H4 (cell line): ENCODE measurements at regions not wholly inside any gene's neighbourhood (a gene's known extent, or its start where the extent isn't known, plus 50 kb on each side); places are given as distances from the start of the nearest gene placed in this dataset.
A peak's percentile ranks its signal among the peaks of the same experiment; 100 is the strongest.

ENCODE experiments used
- DNase-seq: peaks from one replicate; pipeline ENCODE4 v3.0.0-alpha.2; 2015; ENCODE audit warnings: low spot score

DNA sequence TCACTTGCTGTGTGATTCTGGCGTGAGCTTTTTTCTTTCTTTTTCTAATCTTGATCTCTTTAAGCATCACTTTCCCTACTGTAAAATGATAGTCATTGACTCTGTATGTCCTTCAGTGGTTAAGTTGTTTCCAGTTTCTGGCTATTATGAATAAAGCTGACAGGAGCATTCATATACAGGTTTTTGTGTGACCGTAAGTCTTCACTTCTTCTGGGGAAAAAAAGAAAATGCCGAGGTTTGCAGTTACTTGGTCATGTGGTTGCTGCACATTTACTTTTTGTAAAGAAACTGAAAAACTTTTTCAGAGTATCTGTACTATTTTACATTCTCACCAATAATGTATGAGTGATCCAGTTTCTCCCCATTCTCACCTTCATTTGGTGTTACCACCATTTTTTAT is 247.4 kb upstream of the RBMS3 start:
- DNase-seq: no peak

DNA sequence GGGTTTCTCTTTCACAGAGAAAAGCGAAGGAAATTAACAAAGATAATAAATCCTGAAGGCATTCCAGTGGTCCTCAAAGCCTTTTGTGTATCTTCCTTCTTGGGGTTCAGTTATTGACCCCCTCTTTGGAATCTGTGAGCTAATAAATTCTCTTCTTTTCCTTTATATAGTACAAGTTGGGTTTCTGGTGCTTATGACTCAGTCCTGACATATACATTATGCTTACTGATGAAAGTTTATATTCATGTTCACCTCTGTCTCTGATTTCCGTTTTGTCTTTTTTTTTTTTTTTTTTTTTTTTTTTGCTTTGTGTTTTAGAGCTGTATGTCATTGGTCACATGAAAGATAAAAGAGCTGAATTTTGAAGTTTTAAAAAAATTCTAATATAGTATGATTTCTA is 230.7 kb upstream of the RBMS3 start:
- no peak for DNase-seq

DNA sequence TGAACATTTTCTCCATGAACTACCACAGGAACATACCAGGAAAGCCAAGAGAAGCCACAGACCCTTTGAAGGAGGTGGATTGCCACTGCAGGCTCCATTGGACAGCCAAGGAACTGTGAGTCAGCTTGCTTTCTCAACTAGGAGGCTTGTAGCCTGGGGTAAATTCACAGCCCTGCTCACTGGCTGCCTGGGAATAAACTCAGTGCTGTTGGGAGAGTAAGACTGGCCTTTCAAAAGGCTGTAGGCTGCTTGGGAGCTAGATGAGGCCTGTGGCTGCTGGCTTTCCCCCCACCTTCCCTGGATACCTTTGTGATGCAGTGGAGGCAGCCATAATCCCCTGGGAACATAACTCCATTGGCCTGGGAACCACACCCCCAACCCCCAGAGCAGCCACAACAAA is 223.5 kb upstream of the RBMS3 start:
- peak; percentile 55 for DNase-seq

DNA sequence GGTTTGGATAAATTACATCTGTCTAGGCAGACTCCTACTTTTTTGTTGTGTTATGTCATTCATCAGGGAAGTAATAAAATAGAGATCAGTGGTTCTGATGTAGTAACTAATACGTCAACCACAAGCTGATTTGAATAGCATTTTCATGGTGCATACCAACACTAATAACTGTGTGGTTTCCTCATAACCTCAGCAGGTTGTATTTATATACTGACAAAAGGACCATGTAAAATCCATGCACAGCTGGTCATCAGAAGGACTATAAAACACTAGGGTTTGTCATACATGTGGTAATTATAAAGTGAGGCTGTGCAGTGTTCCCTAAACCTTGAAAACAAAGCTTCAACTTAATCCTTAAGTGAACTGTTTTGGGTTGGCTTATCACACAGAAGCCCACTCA is 216.8 kb upstream of the RBMS3 start:
- DNase-seq: peak; percentile 82

DNA sequence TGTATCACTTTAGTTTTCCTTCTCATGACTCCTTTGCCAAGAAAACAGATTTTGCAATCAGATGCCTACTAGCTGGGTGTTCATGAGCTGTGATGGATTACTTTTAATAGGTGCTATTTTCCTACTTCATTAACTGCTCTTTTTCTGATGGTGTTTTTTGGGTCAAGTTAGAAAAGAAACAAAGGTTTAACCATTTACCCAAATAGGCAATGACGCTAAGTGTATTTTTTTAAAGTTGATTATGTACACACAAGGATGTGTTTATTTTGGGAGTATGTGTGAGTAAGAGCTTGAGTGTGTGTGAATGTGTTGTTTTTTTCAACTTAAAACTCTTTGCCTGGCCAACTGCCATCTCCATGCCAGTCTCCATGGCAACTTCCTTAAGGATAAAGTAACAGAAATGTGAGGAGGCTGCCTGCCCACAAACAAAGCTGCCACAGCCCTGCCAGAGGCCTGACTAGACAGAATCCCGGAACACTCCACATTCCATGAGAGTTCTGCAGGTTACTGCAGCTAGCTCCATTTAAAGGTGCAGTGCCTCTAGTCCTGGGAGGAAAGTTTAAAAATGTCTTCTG is 215.6 kb upstream of the RBMS3 start:
- DNase-seq: peak; percentile 97

DNA sequence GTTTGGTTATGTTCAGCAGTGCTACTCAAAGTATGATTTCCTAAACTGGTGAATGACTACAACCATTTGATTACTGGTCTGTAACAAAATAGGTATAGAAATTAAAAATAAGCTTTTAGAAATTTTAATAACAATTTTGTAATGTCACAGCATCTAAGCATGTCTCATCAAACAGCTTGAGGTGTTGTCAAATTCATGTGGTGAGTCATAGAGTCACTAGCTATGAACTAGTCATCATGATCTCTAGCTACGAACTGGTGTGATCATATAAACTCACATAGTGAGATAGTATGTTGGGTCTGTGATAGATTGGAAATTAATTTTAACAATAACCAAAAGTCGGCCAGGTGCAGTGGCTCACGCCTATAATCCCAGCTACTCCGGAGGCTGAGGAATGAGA is 213.9 kb upstream of the RBMS3 start:
- no peak for DNase-seq

DNA sequence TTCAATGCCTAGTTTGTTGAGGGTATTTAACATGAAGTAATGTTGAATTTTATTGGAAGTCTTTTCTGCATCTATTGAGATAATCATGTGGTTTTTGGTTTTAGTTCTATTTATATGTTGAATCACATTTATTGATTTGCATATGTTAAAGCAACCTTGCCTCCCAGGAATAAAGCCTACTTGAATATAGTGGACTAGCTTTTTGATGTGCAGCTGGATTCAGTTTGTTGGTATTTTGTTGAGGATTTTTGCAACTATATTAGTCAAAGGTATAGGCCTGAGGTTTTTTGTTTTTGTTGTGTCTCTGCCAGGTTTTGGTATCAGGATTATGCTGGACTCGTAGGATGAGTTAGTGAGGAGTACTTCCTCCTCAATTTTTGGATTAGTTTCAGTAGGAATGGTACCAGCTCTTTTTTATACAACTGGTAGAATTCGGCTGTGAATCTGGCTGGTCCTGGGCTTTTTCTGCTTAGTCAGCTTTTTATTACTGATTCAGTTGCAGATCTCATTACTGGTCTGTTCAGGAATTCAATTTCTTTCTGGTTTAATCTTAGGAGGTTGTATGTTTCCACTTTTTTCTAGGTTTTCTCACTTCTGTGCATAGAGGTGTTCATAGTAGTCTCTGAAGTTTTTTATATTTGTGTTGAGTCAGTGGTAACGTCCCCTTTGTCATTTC is 209.8 kb upstream of the RBMS3 start:
- DNase-seq: no peak

DNA sequence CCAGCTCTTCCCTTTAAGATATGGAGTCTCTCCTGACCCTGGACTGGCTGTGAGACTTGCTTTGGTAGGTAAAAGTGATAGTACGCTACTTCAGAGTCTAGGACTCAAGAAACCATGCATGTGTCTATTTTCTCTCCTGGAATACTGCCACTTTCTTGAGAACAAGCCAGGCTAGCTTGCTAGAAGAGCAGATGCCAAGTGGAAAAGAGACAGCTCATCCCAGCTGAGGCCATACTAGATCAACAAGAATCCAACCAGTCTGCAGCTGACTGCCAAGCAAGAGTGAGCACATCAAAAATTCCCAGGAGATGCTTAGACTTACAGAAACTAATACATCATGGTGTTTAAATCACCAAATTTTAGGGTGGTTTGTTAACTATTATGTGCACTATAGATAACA is 208.3 kb upstream of the RBMS3 start:
- DNase-seq: no peak

DNA sequence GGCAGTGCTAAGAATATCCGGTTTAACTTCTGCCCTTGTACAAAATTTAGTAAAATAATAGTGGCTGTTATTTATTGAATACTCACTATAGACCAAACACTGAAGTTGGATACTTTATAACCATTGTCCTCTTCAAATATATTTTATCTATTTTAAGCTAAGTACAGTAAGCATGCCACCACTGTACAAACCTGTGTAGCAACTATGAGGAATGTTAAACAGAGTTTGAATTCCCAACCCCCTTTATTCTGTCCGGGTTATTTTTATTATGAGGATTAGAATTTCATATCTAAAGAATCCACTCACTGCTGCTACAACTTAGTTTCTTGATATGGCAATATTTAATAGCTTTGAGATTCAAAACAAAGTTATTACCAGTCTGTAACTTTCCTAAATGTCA is 203.5 kb upstream of the RBMS3 start:
- DNase-seq: no peak

DNA sequence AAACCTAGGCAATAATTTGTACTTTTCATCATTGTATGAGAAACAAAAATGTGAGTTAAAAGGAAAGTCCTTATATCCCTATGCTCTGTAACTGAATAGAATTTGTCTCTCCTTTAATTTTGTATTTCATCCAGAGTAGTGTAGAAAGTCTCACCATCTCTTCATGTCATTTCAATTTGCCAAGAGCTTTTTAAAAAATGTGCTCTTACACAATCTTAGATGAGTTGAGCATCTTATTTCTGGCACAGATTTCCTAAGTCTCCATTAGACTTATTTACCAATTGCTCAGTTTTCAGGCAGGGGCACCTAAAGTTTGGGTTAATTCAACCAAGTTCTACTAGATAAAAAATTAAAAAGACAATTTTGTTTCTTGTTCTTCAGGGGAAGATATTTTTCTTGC is 201.5 kb upstream of the RBMS3 start:
- no peak for DNase-seq

DNA sequence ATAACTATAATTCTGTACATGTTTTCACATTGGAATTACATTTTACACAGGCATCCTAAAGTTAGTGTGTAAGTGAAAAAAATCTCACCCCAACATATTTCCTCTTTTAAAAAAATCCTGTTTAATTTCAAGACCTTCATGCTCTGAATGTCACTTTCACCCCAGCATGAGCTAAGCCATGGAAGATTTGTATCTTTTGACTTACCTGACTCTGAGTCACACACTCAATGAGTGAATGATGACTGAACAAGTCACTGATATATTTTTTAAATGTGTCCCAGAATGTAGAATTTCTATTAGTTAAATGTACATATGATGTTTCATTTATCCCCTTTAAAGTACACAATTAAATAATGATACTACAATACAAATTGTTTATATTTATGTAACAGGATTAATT is 199.9 kb upstream of the RBMS3 start:
- DNase-seq: no peak

DNA sequence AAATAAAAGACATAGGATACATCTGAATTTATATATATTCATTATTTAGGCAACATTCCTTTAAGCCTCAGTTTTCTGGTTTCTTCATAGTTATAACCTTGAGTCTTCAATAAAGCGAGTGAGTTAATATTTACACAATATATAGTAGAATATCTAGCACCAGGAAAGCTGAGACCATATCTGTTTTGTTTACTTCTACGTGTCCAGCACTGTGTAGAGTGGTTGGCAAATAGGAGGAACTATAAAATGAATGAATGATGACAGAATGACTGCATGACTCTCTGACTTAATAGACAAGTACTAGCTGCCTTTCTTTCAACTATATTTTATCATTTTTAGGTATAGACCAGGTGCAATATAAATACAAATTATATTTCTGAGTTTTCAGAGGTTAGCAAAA is 197.8 kb upstream of the RBMS3 start:
- no peak for DNase-seq

DNA sequence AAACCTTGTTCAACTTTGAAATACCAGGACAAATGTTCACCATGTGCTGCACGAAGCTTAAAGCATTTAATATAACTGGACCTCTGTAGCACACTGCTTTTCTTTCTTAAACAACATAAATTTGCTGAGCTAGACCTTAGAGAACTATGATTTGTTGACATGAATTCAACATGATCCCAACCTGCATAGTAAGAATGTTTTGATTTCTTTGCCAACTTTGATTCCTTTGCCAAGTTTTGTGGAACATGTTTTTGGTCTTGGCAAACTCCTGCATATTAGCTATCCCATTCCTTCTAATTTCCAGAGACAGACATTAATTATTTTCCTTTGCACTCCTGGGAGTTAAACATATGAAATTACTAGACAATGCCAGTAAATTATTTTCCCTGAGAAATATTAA is 197.2 kb upstream of the RBMS3 start:
- no peak for DNase-seq

DNA sequence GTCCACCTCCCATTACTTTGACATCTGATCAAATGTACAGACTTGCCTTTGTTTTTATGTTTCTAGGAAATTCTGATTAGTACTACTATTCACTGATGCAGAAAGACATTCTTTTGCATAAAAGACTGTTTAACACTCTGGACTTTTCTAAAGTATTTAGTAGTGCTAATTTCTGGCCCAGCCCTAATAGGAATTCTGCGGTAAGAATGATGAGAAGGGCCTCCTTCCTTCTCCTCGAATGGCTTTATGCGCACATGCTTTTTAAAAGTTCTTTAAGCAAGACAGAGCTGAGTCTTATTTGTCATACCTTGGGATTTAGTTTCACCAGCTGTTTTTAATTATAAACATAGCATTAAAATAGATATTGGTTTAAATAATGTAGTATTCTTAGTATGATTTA is 192.3 kb upstream of the RBMS3 start:
- no peak for DNase-seq

DNA sequence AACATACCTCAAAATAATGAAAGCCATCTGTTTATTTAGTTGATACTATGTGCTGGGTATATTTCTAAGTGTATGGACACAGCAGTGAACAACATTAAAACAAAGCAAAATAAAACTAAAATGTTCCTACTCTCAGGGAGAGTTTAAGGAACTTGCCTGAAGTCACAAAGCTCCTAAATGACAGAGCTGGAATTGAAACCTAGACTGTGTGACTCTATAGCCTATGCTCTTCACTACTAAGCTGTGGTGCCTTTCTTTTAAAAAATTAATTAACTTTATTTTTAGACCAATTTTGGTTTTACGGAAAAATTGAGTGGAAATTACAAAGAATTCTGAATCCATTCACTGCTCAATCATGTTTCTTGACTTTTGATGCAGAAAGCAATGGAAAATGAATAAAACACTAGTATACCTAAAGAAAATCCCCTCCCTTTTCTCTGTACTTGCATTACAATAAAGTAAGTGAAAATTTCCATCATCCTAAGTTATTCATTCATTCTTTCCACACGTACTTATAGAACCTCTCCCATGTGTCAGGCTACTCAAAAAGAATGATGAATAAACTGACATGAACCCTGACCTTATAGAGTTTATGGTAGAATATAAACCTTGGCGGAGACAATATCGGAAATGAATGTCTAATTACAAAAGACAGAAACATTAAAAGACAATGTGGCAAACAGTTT is 189.8 kb upstream of the RBMS3 start:
- no peak for DNase-seq

DNA sequence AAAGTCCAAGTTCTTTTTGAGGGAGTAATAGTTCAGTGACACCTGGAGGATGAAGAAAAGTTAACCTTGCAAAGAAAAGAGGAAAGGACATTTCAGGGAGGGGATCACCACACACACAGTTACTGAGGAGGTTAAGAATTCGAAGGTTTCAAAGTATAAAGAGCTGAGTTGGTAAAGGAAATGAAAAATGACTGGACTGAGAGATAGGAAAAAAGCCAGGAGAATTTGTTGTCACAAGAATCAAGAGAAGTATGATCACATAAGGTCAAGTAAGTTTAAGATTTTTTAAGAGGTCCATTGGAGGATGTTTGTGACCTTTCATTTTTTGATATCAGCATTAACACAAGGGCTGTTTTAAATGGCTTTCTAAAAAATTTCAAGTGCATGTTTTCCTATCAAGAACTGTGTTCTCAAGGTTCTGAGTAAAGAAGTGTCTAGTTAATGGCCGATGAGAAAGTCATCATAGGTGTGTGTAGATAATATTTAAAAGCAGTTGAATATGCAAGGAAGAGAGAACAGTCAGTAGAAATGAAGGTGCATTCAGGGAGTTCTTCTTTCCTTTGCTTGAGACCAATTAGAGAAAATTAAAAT is 189.2 kb upstream of the RBMS3 start:
- no peak for DNase-seq

DNA sequence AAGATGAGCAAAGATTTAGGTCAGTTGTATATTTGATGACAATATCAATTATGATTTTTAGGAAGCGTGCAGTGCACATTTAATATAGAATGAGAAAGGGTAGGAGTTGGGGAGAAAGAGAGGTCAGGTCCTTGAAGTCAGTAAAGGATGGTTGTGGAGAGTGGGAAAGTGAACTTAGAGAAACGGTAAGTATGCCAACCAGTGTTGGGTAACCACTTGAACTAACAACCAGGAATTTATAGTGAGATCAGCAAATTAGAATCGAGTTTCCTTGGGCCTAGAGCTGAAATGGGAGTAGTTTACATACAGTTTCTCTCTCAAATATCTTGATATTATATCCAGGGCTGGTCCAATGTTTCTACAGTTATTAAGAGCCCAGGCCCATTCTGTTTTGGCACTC is 188.5 kb upstream of the RBMS3 start:
- DNase-seq: no peak

DNA sequence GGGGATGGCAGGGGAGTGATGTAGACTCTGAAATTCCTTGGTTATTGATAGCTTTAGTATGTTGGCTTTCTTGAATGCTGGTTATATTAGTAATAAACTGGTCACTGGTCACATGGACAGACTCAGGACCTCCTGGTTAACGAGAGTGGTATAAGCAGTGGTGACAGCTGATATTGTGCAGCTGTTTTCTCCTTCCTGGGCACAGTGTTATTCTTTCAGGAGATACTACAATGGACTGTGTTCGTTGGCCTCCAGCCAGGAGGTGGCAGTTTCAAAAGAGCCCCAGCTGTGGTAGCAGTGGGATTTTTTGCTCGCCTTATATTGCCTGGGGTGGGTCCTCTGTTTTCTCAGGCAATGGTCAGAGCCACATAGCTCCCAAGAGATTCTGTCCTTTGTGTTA is 181.6 kb upstream of the RBMS3 start:
- DNase-seq: peak; percentile 4

DNA sequence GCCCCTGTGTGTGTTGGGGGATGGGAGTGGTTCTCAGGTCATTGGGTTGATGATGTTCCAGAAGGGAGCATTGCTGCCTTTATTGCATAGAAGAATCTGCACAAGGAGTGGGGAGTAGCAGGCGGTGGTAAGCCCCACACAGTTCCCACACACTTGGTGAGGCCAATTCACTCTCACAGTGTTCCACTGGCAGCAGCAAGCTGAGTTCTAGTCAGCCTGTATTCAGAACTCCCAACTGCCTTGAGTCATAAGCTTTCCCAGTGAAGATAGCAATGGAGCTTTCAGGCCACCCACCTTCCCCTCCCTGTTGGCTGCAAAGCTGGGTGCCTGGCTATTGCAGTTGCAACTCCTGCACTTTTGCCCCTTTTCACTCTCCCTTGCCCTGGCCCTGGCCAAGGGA is 181.1 kb upstream of the RBMS3 start:
- no peak for DNase-seq

DNA sequence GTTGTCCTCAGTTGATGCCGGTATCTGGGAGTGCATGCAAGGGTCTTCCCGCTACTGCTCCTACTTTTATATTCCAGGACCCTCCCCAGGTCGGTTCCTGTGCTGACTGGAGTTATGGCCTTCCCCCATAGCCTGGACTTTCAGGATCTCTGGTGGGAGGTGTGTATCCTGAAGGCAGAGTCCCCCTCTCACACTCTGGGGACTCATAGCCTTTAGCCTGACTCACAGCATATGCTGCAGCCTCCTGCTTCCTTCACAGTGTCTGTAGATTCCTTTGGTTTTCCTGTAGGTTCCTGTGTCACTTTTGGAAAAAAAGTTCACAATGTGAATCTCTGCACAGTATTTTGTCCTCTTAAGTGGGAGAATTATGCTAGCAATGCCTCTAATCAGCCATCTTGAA is 180.6 kb upstream of the RBMS3 start:
- DNase-seq: no peak

DNA sequence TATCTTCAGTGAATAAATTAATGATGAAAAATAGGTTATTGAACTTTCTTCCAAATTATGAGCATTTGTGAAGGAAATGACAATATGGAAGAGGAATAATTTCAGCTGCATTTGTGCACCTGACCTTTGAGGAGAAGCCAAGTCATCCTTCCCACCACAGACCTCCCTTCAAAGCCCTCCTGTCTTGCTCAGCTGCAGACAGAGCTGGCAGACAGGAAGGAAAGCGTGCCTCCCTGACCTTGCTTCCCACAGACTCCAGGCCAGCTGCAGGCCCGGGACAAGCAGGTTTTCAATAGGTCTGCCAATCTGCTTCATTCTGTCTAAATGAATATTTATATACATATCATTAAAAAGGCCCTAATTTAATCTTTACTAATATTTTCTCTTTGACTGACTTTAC is 152.9 kb upstream of the RBMS3 start:
- no peak for DNase-seq

DNA sequence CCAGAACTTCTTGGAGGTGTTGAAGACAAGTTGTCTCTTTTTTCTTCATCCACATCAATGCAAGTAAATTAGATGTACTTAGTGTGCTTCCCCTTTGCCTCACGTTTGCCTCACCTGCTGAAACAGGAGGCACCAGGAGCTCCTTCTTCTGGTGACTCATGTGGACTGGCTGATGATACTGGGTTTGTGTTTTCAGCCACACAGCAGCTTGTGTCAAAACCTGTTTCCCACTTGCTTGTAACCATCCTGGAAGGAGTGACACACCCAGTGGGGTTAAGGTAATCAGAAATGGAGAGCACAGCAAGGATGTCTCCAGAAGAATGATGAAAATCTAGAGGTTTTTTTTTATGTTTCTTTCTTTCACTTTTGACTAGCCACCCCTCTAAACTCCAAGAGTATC is 143.3 kb upstream of the RBMS3 start:
- DNase-seq: no peak

DNA sequence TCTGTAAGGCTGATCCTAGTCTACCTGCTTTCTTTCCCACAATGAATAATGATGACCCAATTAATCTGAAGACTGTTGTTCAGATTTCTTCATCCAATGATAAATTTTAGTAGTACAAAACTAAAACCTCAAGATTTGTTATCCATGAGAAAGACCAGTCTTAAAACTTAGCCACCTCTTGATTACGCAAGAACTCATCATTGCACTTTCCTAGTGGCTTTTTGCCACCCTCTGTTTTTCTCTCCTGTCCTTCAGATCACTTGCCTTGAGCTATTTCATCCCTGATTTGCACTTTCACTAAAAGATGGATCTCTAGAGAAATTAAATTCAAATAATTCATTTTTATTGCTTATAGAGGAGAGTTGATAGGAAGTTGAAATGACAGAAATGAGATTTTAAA is 142.7 kb upstream of the RBMS3 start:
- no peak for DNase-seq
